ENCODE measurements at regions not wholly inside any gene's neighbourhood (a gene's known extent, or its start where the extent isn't known, plus 50 kb on each side); places are given as distances from the start of the nearest gene placed in this dataset.
"Not testable (repeated sequence)": the region's sequence is repeated elsewhere in the genome, so short reads cannot be mapped to it uniquely, and the experiment has no call there.

GRCh38 chrX:35439034-35439660, 359.0 kb upstream of the MAGEB16 start:
- Histone ChIP-seq H3K27ac (no peak overlapping the region), H3K4me1 (no peaks in the 10 kb centered on the region), H3K4me3 (no peak overlapping the region), H3K9me3 (no peaks in the 10 kb centered on the region), H3K27me3 (no peaks in the 10 kb centered on the region), H3K36me3 (no peaks in the 10 kb centered on the region)
- TF ChIP-seq CTCF (IDR thresholded peaks at IDR 0.05) (no peak), POLR2AphosphoS5 (IDR thresholded peaks at IDR 0.05) (no peak), POLR2A (IDR thresholded peaks at IDR 0.05) (no peak), EP300 (IDR thresholded peaks at IDR 0.05) (no peak)
- WGBS, 5 donors, result 26 to 50% (median 37%) methylated on average over 3 of the region's 3 CpGs
- DNase-seq, result no peak
- intact Hi-C loops (cut with DNase I; ENCODE audit: low total_unique reads), result no loop called here

GRCh38 chrX:35439692-35440091, 358.4 kb upstream of the MAGEB16 start:
- DNase-seq, result no peak
- WGBS, 5 donors, result 33 to 55% (median 53%) methylated on average over 2 of the region's 2 CpGs

GRCh38 chrX:35442421-35442820, 355.7 kb upstream of the MAGEB16 start:
- Histone ChIP-seq H3K4me3 (no peak overlapping the region), H3K27me3 (no peaks in the 10 kb centered on the region), H3K9me3 (no peaks in the 10 kb centered on the region), H3K4me1 (no peaks in the 10 kb centered on the region), H3K36me3 (no peaks in the 10 kb centered on the region), H3K27ac (peak overlapping the region in 2 of 5 donors; percentile 46 to 55)
- DNase-seq, result no peak
- intact Hi-C loops (cut with DNase I; ENCODE audit: low total_unique reads), result no loop called here
- TF ChIP-seq POLR2AphosphoS5 (IDR thresholded peaks at IDR 0.05), result no peak
- no peak for TF ChIP-seq CTCF (IDR thresholded peaks at IDR 0.05)
- no peak for TF ChIP-seq EP300 (IDR thresholded peaks at IDR 0.05)
- no peak for TF ChIP-seq POLR2A (IDR thresholded peaks at IDR 0.05)

More at GRCh38 chrX:35439692-35440091, 358.4 kb upstream of the MAGEB16 start:
- Histone ChIP-seq H3K27ac (peak overlapping the region in 1 of 5 donors; percentile 17), H3K27me3 (no peaks in the 10 kb centered on the region), H3K4me1 (no peaks in the 10 kb centered on the region), H3K9me3 (no peaks in the 10 kb centered on the region), H3K36me3 (no peaks in the 10 kb centered on the region), H3K4me3 (no peak overlapping the region)
- no peak for TF ChIP-seq EP300 (IDR thresholded peaks at IDR 0.05)
- intact Hi-C loops (cut with DNase I; ENCODE audit: low total_unique reads), result no loop called here

- intact Hi-C loops (cut with DNase I; ENCODE audit: low total_unique reads); H3K9me3 ChIP-seq; H3K27me3 ChIP-seq; H3K4me1 ChIP-seq; H3K4me3 ChIP-seq; H3K36me3 ChIP-seq: not testable (repeated sequence)
- 28 to 40% (median 33%) methylated on average over 3 of the region's 3 CpGs for WGBS, 5 donors
- DNase-seq, result peak; percentile 6 to 69
- H3K27ac ChIP-seq, result peak overlapping the region in 2 of 5 donors; percentile 46 to 55
Measured at GRCh38 chrX:35443091-35443582, 355.0 kb upstream of the MAGEB16 start.

- H3K4me3 ChIP-seq, result no peak overlapping the region
- no peaks in the 10 kb centered on the region for H3K27me3 ChIP-seq
- intact Hi-C loops (cut with DNase I; ENCODE audit: low total_unique reads), result no loop called here
- 90 to 97% (median 91%) methylated on average over 2 of the region's 2 CpGs for WGBS, 5 donors
- H3K36me3 ChIP-seq, result no peaks in the 10 kb centered on the region
- no peak overlapping the region for H3K27ac ChIP-seq
- H3K9me3 ChIP-seq, result no peaks in the 10 kb centered on the region
- no peaks in the 10 kb centered on the region for H3K4me1 ChIP-seq
- TF ChIP-seq POLR2AphosphoS5 (IDR thresholded peaks at IDR 0.05) (no peak), CTCF (IDR thresholded peaks at IDR 0.05) (no peak), EP300 (IDR thresholded peaks at IDR 0.05) (no peak), POLR2A (IDR thresholded peaks at IDR 0.05) (no peak)
- DNase-seq, result no peak
Measured at GRCh38 chrX:35444671-35445355, 353.3 kb upstream of the MAGEB16 start.
